Fibroblast of skin of back (primary cell): ENCODE measurements at regions not wholly inside any gene's neighbourhood (a gene's known extent, or its start where the extent isn't known, plus 50 kb on each side); places are given as distances from the start of the nearest gene placed in this dataset.
"Not testable (repeated sequence)": the region's sequence is repeated elsewhere in the genome, so short reads cannot be mapped to it uniquely, and the experiment has no call there.

Source experiments
- DNase-seq: peaks from one replicate; pipeline ENCODE4 v3.0.0-alpha.2; 2013

GRCh38 chr5:118466418-118466817 is 521.9 kb downstream of the DTWD2 start:
- peak; percentile 6 for DNase-seq

GRCh38 chr5:118462276-118462675 is 526.1 kb downstream of the DTWD2 start:
- DNase-seq: peak; percentile 27

GRCh38 chr5:118461436-118461835 is 526.9 kb downstream of the DTWD2 start:
- no peak for DNase-seq

- DNase-seq: no peak
These were observed 528.9 kb downstream of the DTWD2 start for GRCh38 chr5:118459490-118459889.

GRCh38 chr5:118456085-118456484 is 532.3 kb downstream of the DTWD2 start:
- DNase-seq: no peak

DNA sequence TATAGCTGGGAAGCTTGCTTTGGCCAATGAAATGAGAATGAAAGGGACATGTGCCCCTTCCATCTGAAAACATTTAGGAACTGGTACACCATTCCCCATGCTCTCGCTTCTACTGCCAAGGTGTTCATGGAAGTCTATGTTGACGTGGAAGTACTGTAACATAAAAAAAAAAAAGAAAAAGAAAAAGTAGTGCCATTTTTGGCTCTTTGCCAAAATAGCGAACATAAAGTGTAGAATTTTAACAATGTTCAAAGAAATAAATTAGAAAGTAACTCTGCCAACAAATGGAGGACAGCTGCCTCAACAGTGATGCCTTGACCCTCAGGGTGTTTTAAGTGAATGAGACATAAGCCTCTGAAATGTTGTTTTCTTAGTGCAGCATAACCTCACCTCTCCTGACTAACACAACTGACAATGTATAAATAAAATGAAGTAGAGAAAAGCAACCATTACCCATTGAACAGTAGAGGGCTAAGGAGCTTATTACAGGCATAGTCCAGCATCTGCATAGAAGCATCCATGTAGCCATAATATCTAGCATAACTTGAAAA is 536.6 kb downstream of the DTWD2 start:
- DNase-seq: no peak

DNA sequence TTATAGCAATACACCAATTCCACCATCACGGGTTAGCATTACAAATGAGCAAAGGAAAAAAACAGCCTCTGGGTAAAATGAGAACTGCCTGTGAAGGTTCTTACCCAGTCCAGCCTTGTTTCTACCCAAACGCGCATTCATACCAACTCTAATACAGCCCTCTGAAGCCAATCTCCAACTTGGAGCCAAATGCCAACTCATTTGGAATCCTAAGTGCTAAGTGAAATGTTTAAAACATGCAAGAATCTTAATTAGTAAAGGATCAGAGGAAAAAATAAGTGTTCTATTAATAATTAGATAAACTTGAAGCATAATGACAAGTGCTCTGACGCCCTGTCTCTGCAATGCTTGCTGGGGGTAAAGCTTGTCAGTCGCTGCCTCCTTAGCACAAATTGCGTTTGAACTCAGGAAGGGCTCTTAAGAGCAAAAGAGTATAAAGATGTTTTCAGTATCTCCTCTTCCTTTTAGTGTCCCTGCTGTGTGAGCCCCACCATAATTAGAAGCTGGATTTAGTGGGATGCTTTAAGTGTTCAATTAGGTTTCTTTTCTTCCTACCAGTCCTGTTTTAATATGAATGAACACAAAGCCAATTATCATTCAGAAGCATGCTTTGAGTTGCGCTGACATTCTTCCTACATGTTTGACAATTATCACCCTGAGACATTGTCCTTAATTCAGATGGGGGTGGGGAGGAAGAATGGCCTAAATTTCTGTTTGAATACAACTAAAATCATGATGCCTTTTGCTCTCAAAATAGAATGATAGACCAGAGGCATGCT is 537.6 kb downstream of the DTWD2 start:
- no peak for DNase-seq

GRCh38 chr5:118447350-118447749 is 541.0 kb downstream of the DTWD2 start:
- no peak for DNase-seq

DNA sequence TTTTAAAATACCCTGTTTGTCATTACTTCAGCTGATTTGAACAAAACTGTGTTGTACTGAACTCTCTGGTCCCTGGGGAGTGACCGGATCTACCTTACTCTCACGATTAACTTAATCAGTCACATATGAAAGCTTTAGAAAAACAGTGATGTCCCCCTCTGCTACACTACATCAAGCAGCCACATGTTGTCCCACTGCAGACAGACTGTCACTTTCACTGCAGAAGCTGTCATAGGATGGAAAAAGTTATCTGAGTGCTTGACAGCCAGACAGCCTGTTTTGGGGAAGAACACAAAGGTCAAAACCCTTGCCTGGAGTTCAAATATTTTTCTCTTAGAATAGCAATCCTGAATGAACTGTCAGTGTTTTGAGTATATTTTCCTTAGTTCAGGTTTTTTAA is 546.4 kb downstream of the DTWD2 start:
- no peak for DNase-seq

GRCh38 chr5:118441034-118441433 is 547.3 kb downstream of the DTWD2 start:
- DNase-seq: no peak

DNA sequence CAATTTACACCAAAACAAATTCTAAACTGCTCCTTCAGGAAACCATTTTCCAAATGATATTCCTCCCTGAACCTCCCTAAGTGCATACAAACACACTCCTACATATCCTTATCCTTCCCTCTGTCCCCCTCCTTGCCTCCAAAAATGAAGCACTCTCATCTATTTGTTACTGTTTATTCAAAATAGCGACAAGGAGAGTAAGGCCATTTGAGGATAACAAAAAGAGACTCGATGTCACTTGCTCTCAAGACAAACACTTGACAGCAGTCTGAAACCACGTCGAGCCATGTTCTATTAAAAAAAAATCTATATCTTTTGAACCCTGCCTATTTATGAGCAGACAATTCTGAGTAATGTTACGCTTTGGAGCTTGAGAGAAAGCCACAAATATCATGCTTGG is 547.9 kb downstream of the DTWD2 start:
- DNase-seq: no peak

DNA sequence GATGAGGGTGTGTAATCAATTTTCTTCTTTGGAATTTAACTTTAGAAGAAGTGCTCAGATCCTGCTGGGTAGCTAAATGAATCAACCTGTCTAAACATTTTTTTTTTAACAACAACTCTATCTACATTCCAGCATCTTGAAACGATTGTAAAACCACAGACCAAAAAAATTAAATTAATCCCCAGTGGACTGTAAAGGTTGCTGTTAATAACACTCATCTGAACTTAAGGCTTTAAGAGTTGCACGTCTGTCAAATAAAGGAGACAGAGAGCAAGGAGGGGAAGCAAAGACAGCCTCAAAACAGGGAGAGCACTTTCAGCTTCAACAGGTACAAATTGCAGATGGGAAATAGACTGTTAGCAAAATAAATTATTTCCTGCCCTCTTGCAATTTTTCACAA is 548.5 kb downstream of the DTWD2 start:
- peak; percentile 29 for DNase-seq

- no peak for DNase-seq
These were observed 553.2 kb downstream of the DTWD2 start for GRCh38 chr5:118435131-118435530.

- no peak for DNase-seq
These were observed 553.8 kb downstream of the DTWD2 start for GRCh38 chr5:118434522-118434921.

GRCh38 chr5:118430076-118430475 is 558.3 kb downstream of the DTWD2 start:
- no peak for DNase-seq

- DNase-seq: no peak
These were observed 580.4 kb downstream of the DTWD2 start for GRCh38 chr5:118407958-118408357.

DNA sequence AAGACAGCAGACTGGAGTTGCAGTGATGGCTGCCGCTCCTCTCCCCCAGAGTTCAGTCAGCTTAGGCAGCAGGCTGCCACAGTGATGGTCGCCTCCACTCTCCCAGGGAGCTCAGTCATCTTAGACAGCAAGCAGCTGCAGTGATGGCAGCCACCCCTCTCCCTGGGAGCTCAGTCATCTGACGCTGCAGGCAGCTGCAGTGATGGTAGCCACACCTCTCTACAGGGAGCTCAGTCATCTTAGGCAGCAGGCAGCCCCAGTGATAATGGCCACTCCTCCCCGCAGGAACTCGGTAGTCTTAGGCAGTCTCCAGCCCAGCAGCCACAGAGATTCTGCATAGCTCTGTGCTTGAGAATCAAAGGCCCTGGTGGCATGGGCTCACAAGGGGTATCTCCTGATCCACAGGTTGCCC is 582.7 kb downstream of the DTWD2 start:
- DNase-seq: peak; percentile 30

DNA sequence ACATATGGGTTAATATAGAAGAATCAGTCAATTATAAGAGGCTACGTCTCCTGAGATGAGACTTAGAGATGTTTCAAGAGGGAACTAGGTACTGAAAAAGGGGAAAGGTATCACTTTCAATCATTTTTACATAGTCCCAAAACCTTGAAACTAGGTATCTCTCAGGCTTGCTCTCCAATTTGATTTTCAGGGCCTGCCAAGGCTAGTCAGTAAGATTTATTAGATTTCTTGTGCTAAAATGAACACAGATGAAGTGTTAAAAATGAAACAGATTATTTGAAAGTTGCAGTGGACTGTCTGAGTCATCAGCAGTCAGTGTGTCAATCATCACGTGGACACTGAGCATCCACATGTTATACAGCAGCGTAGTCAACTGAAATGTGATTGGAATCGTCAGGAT is 591.1 kb downstream of the DTWD2 start:
- no peak for DNase-seq

DNA sequence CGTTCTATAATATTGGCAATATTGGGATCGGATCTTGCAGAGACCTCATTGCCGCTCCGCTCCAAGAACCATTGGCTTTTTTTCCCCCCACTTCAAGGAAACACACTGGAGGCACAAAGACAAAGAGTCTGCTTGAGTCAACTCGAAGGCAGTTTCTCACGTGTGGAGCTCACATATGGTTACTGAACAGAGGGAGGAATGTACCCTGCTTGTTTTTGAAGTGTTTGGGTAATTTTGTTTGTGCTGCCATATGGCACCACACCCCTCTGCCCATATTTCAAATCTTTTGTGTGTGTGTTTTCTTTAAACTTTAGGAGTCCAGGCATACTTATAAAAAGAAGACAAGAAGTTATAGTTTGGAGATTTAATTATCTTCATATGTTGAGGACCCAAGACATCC is 595.9 kb downstream of the DTWD2 start:
- no peak for DNase-seq

GRCh38 chr5:118382931-118383330 is 605.4 kb downstream of the DTWD2 start:
- DNase-seq: not testable (repeated sequence)

- no peak for DNase-seq
These were observed 608.9 kb downstream of the DTWD2 start for GRCh38 chr5:118379470-118379869.

- DNase-seq: no peak
These were observed 609.4 kb downstream of the DTWD2 start for GRCh38 chr5:118378959-118379358.

GRCh38 chr5:118377420-118377819 is 610.9 kb downstream of the DTWD2 start:
- DNase-seq: peak; percentile 14

DNA sequence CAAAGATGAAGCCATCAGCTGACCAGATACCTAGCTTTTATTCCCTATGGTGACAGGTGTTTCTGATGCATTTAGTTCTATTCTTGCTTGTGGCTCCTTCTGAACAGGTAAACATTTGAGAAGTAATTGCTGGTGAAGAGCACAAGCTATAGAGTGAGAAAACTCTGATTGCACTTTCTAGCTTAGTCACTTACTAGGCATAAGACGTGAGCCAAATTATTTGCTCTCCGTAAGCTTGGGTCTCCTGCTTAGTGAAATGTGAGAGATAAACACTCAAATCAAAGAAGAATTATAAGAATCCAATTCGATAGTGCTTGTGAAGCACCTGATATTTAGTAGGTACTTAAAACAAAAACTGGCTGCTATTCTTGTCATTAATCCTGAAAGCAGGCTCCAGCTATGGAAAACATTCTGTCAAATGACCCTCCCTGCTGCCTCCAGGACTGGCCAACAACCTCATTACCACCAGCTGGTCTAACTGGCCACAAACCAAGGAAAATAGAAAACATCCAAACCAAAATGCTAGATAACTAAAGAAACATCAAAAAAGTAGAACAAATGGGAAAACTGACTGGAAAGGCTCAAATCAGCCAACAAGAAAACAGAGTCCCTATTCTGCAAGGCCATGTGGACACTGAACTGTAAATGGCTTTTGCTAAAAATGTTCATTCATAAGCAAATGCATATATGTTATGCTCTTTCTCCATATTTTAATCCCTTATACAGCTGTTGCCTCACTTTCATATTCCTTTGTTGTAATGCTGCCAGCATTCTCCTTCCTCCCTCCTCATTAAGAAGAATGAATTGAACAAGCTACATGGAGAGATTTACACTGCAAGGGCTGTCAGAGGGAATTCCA is 616.1 kb downstream of the DTWD2 start:
- DNase-seq: no peak
